ENCODE measurements at regions not wholly inside any gene's neighbourhood (a gene's known extent, or its start where the extent isn't known, plus 50 kb on each side); places are given as distances from the start of the nearest gene placed in this dataset.
A peak's percentile ranks its signal among the peaks of the same experiment; 100 is the strongest.

- intact Hi-C loops (cut with DNase I; ENCODE audit: low total_unique reads) = no loop called here
- TF ChIP-seq EP300 (IDR thresholded peaks at IDR 0.05) (no peak), POLR2AphosphoS5 (IDR thresholded peaks at IDR 0.05) (no peak), CTCF (IDR thresholded peaks at IDR 0.05) (no peak), POLR2A (IDR thresholded peaks at IDR 0.05) (no peak)
- peaks cover 0 to 13% (median 8%) of the 10 kb centered on the region in 4 donors for H3K4me1 ChIP-seq
- H3K36me3 ChIP-seq = no peaks in the 10 kb centered on the region
- no peaks in the 10 kb centered on the region for H3K27me3 ChIP-seq
- no peak for DNase-seq
- peaks cover 0 to 6% (median 2%) of the 10 kb centered on the region in 4 donors for H3K9me3 ChIP-seq
- no peak overlapping the region for H3K27ac ChIP-seq
- H3K4me3 ChIP-seq = no peak overlapping the region
Observed at GRCh38 chr6:15792842-15793241, 130.0 kb upstream of the DTNBP1 start.

- H3K27ac ChIP-seq = peak overlapping the region in 4 of 5 donors; percentile 8 to 67 (median 44)
- no peaks in the 10 kb centered on the region for H3K27me3 ChIP-seq
- peak in 1 of 2 donors; percentile 61 for DNase-seq
- 42 to 64% (median 56%) methylated on average over 8 of the region's 8 CpGs for WGBS, 5 donors
- H3K9me3 ChIP-seq = no peaks in the 10 kb centered on the region
- no peaks in the 10 kb centered on the region for H3K36me3 ChIP-seq
- no peak for TF ChIP-seq POLR2A (IDR thresholded peaks at IDR 0.05)
- no peak for TF ChIP-seq EP300 (IDR thresholded peaks at IDR 0.05)
- TF ChIP-seq POLR2AphosphoS5 (IDR thresholded peaks at IDR 0.05) = no peak
- TF ChIP-seq CTCF (IDR thresholded peaks at IDR 0.05) = no peak
- no peak overlapping the region for H3K4me3 ChIP-seq
- peaks cover 0 to 13% (median 8%) of the 10 kb centered on the region in 4 donors for H3K4me1 ChIP-seq
- intact Hi-C loops (cut with DNase I; ENCODE audit: low total_unique reads) = no loop called here
Observed at GRCh38 chr6:15791448-15792181, 128.8 kb upstream of the DTNBP1 start.

- Histone ChIP-seq H3K27me3 (no peaks in the 10 kb centered on the region), H3K27ac (no peak overlapping the region)
Observed at GRCh38 chr6:15790116-15790515, 127.3 kb upstream of the DTNBP1 start.

GRCh38 chr6:15786846-15787245 is 124.0 kb upstream of the DTNBP1 start:
- Histone ChIP-seq H3K9me3 (no peaks in the 10 kb centered on the region), H3K4me3 (no peak overlapping the region), H3K27me3 (no peaks in the 10 kb centered on the region), H3K4me1 (peaks cover 0 to 12% (median 6%) of the 10 kb centered on the region in 4 donors), H3K36me3 (no peaks in the 10 kb centered on the region), H3K27ac (no peak overlapping the region)
- no peak for TF ChIP-seq POLR2A (IDR thresholded peaks at IDR 0.05)
- DNase-seq = no peak
- WGBS, 5 donors = 92 to 99% (median 96%) methylated on average over 4 of the region's 4 CpGs
- intact Hi-C loops (cut with DNase I; ENCODE audit: low total_unique reads) = no loop called here

More at GRCh38 chr6:15790116-15790515, 127.3 kb upstream of the DTNBP1 start:
- peaks cover 0 to 13% (median 8%) of the 10 kb centered on the region in 4 donors for H3K4me1 ChIP-seq
- H3K36me3 ChIP-seq = no peaks in the 10 kb centered on the region
- DNase-seq = no peak
- TF ChIP-seq CTCF (IDR thresholded peaks at IDR 0.05) (no peak), POLR2AphosphoS5 (IDR thresholded peaks at IDR 0.05) (no peak), EP300 (IDR thresholded peaks at IDR 0.05) (no peak), POLR2A (IDR thresholded peaks at IDR 0.05) (no peak)
- intact Hi-C loops (cut with DNase I; ENCODE audit: low total_unique reads) = no loop called here
- WGBS, 5 donors = 93 to 96% (median 95%) methylated on average over 1 of the region's 1 CpG
- H3K4me3 ChIP-seq = no peak overlapping the region
- no peaks in the 10 kb centered on the region for H3K9me3 ChIP-seq

- intact Hi-C loops (cut with DNase I; ENCODE audit: low total_unique reads) = no loop called here
- H3K27me3 ChIP-seq = no peaks in the 10 kb centered on the region
- 72 to 89% (median 81%) methylated on average over 3 of the region's 3 CpGs for WGBS, 5 donors
- H3K4me3 ChIP-seq = no peak overlapping the region
- no peak for TF ChIP-seq EP300 (IDR thresholded peaks at IDR 0.05)
- TF ChIP-seq POLR2A (IDR thresholded peaks at IDR 0.05) = no peak
- no peak for TF ChIP-seq POLR2AphosphoS5 (IDR thresholded peaks at IDR 0.05)
- TF ChIP-seq CTCF (IDR thresholded peaks at IDR 0.05) = no peak
- DNase-seq = no peak
- H3K27ac ChIP-seq = no peak overlapping the region
- no peaks in the 10 kb centered on the region for H3K4me1 ChIP-seq
- H3K9me3 ChIP-seq = no peaks in the 10 kb centered on the region
- no peaks in the 10 kb centered on the region for H3K36me3 ChIP-seq
Observed at GRCh38 chr6:15783484-15783883, 120.7 kb upstream of the DTNBP1 start.

All from stomach (tissue), 8 donors.